Embryonic facial prominence (tissue), 1 donor: ENCODE measurements at regions not wholly inside any gene's neighbourhood (a gene's known extent, or its start where the extent isn't known, plus 50 kb on each side); places are given as distances from the start of the nearest gene placed in this dataset.
"Not testable (repeated sequence)": the region's sequence is repeated elsewhere in the genome, so short reads cannot be mapped to it uniquely, and the experiment has no call there.

Source experiments
- DNase-seq: peaks from one replicate; pipeline ENCODE4 v3.0.0-alpha.2; 2016; ENCODE audit errors: extremely low spot score

DNA sequence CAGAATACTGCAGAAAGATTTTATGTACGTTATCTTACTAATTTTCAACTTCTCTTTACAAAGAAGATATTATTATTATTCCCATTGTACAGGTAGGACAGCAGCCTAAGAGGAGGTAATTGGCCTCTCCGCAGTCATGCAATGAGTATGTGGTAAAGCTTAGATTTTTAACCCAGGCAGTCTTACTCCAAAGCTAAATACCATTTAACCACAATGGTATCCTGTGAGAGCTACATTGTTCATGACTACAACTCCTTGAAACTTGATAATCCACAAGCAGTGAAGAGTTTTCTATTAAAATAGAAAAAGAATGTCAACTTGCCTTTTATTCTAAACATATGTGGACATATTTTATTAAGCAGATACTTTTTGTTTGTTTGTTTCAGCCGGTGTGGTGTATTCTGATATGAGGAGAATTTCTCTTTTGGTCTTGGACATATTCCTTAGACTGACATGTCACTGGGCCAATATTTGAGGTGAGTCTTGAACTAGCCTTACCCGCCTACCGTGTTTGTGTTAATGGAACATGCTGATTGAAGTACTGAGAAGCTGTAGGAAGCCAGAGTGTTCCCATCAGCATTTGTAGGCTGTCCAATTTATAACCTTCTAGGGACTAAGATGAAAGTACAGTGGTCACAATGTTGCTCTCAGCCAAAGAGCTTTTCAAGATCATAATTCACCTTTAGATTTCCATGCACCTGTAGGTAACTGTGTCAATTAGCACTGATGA is 293.9 kb upstream of the DCC start:
- DNase-seq, result no peak

DNA sequence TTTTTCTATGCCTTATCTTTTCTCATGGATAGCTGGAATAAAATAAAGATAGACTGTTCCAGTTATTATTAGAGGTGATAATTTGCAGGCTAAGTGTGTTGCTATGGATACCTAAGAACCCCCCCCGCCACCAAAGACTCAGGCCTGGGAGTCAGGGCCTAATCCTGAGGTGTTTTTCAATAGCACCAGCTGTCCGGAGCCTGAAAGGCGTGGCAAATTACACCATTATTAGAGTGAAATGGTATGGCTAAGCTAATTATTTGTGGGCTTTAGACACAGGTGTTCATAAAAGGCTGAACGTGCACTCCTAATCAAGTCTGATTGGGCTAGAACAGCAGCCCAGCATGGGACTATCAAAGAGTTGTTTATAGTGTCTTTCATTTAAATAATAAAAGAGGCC is 293.2 kb upstream of the DCC start:
- DNase-seq, result no peak

DNA sequence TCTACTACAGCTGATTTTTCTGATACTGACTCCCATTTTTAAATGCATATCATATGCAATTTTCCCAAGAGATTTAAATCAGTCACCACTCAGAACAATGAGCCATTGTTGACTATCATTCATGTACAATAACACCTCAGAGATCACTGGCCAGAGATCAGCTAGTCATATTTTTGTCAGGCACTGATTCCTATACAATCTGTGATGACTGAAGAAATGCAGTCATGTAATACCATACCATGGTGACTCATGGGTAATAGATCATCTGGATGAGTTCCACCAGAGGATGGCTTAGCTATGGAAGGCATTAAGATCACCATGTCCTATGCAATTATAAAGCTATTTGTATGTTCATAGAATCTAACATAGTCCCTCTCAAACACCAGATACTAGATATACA is 285.7 kb upstream of the DCC start:
- DNase-seq, result no peak

DNA sequence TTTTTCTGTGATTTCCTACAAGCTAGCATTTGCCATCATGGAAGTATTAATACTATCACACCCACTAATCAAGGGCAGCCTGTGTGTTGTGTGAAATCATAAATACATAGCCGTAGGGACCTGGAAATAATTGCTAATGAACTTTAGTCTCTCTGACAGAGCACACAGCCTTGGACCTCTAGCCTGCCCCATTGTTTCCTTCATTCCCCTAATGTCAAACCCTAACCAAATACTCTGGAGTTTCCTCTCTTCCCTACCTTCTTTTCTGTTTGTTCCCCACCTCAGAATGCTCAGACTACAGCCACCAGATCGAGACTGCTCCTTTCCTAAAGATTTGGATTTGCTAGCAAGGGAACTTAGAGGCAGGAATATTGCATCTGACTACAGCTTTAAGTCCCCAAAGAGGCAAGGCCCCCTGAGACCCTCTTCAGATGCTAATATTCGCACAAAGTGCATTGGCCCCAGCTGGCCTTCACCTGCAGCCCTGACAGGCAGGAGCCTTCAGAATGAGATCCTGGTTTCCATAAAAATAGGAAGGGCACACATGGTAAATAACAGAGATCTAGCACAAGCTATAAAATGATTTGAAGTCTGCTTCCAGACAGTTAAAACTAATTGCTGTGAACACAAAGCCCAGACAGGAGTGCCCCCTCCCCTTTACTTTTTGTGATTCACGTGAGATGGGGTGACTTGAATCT is 279.2 kb upstream of the DCC start:
- no peak for DNase-seq

DNA sequence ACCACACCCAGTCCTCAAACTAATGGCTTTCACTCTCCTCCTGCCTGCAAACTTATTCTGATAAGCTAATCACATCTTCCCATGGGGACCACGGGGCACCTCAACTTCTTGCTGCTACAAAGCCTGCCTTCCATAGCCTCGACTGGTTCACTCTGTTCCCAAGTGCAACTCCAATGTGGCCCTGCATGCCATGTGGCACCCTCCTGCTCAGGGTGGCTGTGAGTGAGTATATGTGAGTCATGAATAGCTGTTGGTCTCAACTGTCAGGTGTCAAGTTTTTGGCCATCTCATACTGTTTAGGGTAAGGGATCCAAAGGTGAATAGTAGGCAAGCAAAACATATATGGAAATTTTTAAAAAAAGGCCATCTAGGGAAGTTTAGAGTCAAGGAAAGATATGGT is 276.1 kb upstream of the DCC start:
- no peak for DNase-seq

DNA sequence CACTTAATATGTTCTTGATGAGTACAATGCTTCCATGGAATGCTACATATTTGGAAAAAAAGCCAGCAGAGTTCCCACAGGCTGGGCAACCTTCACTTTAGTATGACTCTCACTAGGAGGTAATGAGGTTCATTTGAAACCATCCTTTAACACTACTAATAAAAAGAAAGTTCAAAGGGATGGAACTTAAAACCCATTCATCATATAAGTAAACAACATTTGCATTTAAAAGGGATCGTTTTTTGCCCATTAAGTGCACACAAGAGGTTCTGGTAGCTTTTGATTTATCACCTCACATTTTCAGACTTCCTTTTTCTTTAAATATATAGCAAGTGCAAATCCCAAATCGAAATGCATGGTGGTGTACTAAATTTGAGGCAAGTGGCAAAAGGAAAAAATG is 270.8 kb upstream of the DCC start:
- DNase-seq, result no peak

DNA sequence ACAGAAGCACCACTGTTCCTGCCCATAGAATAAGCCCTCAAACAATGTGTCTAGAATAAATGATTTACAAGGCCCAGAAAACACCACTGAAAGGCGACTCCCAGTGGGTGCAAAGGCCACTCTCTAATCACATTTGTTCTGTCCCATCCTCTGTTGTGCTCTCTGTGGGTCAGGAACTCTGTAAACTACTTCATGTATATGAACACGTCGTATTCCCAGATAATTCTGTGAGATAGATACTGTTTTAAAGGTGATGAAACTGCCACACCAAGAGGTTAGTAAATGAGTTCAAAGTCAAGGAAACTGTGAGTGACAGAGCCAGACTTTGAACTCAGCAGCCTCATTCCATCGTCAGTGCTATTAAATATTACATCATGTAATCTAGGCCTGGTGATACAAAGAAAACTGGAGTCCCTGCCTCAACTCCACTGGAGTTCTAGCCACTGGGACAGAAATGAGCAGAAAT is 269.7 kb upstream of the DCC start:
- no peak for DNase-seq

DNA sequence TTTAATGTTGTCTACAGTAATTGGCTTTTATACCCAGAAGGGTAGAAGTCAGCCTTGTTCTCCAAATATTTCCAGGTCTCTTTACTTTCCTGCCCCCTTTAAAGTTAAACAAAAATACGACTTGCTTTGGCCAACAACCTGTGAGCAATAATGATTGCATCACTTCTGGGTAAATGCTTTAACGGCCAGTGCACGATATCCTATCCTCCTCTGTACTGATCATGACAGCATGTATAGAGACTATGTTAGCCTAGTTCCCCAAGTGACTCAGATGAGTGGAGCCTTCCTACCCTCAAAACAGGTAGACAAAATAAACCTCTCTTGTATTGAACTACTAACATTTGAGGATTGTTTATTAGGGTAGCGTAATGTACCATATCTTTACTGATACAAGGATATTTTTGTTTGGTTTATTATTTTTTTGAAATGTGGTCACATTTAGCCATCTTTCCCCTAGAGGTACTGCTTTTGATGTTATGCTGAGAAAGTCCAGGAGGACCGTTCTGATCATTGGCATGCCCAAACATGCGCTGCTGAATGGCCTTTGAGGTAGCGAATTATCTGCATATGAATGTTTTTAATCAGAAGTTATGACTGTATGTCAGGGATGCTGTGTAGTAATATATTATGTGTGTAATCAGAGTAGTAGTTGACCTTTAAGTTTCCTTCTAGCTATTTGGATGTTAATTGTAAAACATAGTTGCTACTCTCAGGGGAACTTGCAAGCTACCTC is 262.6 kb upstream of the DCC start:
- no peak for DNase-seq

DNA sequence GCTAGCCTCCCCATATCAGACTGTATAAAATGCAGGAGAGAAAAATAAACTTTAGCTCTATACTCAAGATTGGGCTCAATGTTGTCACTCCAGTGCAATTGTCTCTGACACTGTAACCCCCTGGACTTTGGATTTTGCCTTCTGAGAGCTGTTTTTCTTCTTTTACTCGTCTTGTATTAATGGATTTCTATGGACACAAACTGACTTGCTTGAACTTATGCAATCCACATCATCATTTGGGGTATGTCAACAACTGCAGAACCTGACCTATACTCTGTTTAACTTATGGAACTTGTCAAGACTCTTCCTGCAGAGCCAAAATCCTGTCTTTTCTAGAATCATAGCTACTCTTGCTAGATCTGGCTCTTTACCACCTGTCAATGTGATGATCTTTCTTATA is 257.8 kb upstream of the DCC start:
- no peak for DNase-seq

DNA sequence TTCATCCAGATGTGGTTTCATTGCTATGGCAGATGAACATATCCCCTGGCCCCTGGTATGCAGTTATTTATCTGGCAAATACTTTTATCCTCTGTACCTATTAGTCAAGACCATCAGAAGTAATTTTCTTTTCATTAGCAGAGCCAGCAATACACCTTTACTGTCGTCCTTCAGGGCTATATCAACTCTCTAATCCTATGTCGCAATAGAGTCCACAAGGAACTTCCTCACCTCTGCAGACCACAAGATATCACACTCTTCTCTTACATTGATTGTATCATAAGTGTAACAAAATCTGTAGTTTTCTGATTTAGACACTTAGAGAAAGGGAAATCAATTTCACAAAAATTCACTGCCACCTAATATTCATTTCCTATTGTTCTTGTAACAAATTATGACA is 252.9 kb upstream of the DCC start:
- DNase-seq, result no peak

DNA sequence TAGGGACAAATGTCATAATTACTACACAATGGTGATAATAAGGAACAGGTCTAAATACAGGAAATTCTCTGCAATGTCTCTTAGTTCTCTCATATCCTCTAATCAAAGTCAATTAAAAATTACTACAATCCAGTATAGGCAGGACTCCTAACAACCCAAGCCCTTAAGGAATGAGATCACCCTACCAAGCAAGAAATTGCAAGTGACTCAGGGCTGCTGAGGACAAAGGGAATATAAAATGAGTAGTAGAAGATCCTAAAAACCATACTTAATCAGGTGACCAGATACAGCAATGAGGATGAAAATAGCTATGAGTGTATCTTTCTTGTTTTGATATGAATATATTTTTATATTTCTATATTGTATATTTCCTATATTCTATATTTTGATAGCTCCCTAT is 250.0 kb upstream of the DCC start:
- no peak for DNase-seq

DNA sequence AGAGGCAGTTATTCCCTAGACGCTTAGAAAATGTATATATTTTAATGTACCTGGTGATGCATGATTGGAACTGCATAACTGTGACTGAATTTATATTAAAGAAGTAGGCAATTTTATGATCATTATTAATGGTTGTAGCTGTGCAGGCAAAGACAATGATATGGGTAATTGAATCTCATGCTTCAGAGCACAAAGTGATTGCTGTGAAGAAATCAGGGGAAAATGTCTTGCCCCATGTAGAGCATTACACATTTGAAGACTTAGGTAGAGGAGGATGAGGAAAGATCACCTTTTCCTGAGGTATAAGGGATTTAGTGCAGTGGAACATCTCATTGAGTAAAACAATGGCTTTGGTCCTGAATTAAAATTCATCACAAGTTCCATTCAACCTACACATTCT is 246.8 kb upstream of the DCC start:
- DNase-seq, result no peak

DNA sequence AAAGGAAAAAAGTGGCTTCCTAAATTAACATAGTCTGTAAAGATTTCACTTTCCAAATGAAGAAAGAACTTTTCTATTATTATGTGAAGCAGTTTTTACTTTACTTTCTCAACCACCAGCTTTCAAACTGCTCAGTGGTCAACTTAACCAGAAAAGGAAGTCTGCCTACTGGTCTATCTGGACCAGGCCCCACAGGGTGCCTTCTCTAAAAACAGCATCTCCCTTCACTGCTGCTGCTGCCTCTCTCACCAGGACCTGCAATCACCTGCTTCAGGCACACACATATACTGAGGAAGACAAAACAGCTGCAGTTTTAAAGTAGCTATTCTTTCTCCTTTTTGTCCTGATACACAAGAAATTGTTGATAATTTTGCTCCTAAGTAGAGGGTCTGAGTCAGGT is 221.3 kb upstream of the DCC start:
- DNase-seq, result no peak

DNA sequence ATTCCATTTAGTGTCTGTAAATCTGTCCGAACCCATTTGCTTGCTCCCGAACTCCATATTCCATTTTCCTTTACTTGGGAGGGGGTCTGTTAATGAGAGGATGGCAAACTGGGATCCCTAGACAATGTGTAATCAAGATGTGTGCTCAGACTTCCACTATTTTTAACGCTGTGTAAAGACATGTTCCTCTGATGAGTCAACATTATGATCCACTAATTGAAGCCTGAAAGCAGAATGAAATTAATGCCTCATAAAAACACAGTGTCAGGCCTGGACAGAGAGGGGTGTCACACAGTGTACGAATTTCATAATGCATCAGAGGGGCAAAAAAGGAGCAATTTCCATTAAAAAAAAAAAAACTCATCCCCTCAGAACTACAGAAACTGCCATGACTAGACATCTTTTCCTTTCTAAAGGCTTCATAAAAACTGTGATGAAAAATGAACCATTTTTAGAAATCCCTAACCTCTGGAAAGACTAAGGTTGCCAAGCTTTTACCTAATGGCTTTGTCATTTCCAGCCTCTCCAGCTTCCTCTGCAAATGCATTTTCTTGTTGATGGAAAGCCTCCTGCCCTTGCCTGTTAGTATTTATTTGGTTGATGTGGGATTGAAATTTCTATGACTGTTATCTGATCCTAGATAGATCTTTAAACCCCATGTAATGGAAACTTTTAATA is 209.2 kb upstream of the DCC start:
- no peak for DNase-seq

DNA sequence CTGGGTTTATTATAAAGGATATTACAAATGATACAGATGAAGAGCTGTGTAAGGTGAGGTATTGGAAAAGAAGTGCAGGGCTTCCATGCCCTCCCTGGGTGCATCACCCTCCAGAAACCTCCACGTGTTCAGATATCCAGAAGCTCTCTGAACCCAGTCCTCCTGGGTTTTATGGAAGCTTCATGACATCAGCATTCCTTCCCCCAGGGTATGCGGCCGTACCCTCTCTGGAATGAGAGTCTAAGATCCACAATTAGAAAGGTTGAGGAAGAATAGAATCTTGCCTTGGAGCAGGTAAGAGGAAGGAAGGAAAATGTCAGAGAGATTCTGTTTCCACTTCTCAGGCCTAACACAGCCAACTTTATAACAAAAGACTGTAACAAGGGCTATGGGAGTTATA is 208.2 kb upstream of the DCC start:
- DNase-seq, result no peak

DNA sequence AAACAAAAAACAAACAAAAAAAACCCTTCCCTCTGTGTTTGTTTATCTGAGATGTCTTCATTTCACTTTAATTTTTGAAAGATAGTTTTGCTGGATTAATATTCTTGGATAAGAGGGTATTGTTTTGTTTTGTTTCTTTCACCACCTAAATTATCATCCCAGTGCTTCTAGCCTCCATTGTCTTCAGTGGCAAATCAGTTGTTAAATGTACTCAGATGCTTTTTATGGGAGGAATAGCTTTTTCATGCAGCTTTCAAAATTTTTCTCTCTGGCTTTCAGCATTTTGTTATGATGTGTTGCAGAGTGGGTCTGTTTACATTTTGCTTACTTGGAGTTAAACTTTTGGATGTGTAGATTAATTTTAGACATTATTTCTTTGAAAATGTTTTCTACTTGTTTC is 203.5 kb upstream of the DCC start:
- no peak for DNase-seq

DNA sequence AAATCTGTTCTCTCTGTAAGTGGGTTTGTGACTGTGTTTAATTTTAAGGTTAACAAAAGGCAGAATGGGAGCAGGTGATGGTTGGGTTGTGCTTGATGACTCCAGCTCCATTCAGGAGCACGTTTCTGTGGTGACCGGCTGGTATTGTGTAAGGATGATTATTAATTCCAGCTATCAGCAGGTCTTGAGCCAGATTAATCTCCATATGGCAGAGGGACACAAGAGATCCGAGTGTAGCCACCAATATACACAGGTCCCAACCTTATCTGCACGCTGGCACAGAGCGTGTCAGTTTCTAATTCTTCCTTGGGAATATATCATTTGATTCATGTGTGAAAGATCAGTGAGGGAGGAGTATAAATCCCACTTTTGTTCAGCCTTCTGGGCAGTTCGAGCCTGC is 199.0 kb upstream of the DCC start:
- no peak for DNase-seq

DNA sequence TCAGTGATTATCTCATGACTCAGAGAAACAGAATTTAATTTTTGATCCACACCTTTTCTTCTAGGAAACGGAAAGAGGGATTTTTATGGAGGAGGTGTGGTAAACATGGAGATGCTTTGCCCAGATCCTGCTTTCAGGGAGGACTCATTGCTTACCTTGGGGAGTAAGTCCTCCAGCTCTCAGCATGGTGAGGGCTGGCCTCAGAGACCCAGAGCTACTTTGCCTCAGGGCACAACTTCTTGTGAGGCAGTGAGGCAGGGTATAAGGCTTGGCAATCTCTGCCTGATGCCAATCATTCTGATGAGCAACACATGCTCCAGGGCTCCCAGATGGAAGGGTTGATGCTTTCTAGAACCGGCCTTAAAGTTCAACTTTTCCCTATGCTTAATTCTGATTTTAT is 189.9 kb upstream of the DCC start:
- DNase-seq, result no peak

DNA sequence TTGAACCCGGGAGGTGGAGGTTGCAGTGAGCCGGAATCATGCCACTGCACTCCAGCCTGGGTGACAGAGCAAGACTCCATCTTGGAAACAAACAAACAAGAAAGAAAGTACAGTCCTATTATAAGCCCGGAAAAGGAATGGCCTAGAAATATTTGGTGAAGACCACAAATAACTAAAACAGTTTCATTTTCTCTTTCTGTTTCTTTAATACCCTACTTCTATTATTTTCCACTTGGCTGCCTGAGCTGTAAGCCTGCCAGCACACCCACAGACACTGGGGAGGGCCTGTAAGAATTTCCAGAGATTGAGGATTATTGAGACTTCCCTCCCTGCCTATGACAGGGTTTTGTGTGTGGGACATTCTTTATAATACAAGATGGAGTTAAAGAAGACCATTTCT is 188.0 kb upstream of the DCC start:
- no peak for DNase-seq

DNA sequence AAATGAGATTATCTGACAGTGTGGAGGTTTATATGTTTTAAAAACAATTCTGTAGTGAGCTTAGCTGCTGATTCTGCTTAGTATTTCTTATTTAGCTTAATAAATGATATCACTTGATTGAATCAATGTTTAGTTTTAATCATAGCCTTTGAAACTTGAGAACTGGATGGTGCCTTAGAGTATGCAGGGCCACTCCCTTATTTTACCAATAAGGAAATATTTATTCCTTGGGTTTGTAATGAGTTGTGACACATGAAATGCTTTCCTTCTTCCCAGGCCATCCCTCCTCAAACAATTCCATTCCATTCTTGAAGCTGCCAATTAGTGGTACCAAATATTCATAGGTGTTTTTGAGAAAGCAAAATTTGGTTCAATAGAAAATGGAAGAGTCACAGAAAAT is 183.8 kb upstream of the DCC start:
- no peak for DNase-seq

DNA sequence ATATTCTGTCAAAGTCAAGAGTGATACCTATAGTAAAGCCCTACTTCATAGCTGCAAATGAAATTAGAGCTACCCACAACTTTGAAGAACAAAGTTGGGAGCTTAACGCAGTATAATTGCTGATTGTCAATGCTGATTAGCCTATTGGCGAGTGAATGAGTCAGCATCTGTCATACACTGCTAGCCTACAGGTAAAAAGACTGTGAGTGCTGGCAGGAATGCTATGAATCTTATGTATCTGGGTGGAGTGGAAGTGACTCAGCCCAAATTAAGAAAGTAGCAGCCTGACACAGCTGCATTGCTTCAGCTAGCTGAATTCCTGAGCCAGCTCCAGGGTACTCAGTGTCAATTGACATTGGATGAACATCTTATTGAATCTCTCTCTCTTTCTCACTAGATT is 179.4 kb upstream of the DCC start:
- no peak for DNase-seq

DNA sequence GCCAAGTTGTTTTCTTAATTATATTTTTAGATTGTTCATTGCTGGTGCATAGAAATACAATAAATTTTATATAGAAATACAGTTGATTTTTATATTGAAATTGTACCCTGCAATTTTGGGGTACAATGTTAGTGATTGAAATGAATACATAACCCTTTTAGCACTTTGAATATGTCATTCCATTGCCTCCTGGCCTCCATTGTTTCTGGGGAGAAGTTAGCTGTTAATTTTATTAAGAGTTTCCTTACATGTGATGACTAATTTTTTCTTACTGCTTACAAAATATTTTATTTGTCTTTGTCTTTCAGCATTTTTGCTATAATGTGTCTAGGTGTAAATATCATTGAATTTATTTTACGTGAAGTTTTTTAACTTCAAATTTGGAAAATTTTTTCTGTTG is 176.5 kb upstream of the DCC start:
- no peak for DNase-seq

DNA sequence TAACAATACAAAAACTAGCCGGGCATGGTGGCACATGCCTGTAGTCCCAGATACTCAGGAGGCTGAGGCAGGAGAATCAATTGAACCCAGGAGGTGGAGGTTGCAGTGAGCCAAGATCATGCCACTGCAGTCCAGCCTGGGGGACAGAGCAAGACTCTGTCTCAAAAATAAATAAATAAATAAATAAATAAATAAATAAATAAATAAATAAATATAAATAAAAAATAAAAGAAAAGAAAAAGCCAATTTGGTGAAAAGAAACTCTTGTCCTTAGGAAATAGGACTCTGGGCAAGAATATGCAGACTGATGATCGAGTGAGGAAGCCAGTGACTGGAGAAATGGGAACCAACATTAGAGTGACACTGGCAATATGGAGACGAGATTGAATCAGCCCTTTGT is 171.9 kb upstream of the DCC start:
- DNase-seq, result not testable (repeated sequence)
